ENCODE measurements at regions not wholly inside any gene's neighbourhood (a gene's known extent, or its start where the extent isn't known, plus 50 kb on each side); places are given as distances from the start of the nearest gene placed in this dataset.

- Histone ChIP-seq H3K79me2 (ENCODE audit: low read length) (no peaks in the 10 kb centered on the region), H3K4me2 (ENCODE audit: low read depth, low read length, poor library complexity, severe bottlenecking) (no peak overlapping the region), H3K4me1 (ENCODE audit: low read length) (peaks cover 5% of the 10 kb centered on the region), H3K27ac (ENCODE audit: low read length) (no peak overlapping the region), H3K4me3 (ENCODE audit: low read length) (no peak overlapping the region), H3K9ac (ENCODE audit: low read length) (no peak overlapping the region), H3K36me3 (ENCODE audit: insufficient read depth, low read length) (no peaks in the 10 kb centered on the region), H3K9me3 (ENCODE audit: low read length) (no peaks in the 10 kb centered on the region), H3K9me2 (replicated peaks; ENCODE audit: insufficient read depth, low read length) (no peaks in the 10 kb centered on the region), H2AFZ (ENCODE audit: low read length) (no peak overlapping the region), H3K27me3 (ENCODE audit: low read length) (no peaks in the 10 kb centered on the region), H4K20me1 (ENCODE audit: insufficient read depth, low read depth, low read length) (peaks cover 4% of the 10 kb centered on the region; the same call in 1 of the 2 replicates)
- no peak for DNase-seq
Observed at GRCh38 chr3:56909349-56909748, 107.6 kb upstream of the ARHGEF3 start.

DNA sequence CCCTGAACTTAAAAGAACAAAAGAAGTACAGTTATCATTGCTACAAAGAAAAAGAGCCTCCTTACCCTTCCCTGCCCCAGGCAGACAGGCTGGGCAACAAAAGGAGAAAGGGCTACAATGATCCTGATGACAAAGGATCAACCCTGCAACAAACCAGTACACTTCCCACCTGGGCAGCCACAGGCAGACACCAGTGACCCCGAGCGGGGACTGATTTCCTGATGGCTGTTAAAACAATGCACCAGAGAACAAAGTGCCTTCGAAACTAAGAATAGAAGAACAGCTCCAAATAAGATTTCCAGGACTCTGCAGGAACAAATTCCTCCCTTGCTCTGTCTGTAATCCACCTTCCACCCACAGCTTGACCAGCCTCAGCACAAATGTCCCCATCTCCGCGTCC lies 106.3 kb upstream of the ARHGEF3 start:
- Histone ChIP-seq H3K4me2 (ENCODE audit: low read depth, low read length, poor library complexity, severe bottlenecking) (no peak overlapping the region), H4K20me1 (ENCODE audit: insufficient read depth, low read depth, low read length) (peaks cover 4% of the 10 kb centered on the region; the same call in 1 of the 2 replicates), H3K27me3 (ENCODE audit: low read length) (no peaks in the 10 kb centered on the region), H3K4me3 (ENCODE audit: low read length) (no peak overlapping the region), H3K9me3 (ENCODE audit: low read length) (no peaks in the 10 kb centered on the region), H3K27ac (ENCODE audit: low read length) (no peak overlapping the region), H3K79me2 (ENCODE audit: low read length) (no peaks in the 10 kb centered on the region), H3K36me3 (ENCODE audit: insufficient read depth, low read length) (no peaks in the 10 kb centered on the region), H2AFZ (ENCODE audit: low read length) (no peak overlapping the region), H3K9me2 (replicated peaks; ENCODE audit: insufficient read depth, low read length) (no peaks in the 10 kb centered on the region), H3K4me1 (ENCODE audit: low read length) (peaks cover 9% of the 10 kb centered on the region), H3K9ac (ENCODE audit: low read length) (no peak overlapping the region)
- DNase-seq: no peak

DNA sequence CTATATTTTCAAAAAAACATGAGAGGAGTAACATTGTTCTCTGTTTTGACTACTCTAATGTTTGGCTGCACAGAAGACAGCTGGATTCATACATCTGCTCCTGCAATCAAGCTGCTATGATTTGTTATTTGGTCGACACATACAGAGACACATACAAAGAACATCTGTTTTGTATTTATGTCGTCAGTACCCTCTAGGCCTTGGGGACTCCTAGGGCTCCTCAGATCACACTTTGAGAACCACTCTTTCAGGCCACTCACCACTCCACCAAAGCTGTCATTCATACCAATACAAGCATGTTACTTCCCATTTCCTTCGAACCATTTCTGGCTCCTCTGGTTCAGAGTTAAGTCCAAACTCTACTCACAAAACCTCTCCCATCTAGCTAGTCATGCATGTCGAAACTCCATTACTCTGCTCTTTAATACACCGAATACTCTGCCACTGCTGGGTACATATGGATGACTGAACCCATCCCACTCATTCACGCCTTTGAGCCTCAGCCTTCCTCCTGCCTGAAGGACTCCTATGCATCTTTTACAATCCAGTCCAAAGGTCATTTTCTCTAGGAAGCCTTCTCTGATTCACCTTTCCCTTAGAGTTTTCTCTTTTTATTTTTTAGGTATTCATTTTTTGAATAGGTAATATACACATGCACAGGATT lies 102.9 kb upstream of the ARHGEF3 start:
- Histone ChIP-seq H3K4me3 (ENCODE audit: low read length) (no peak overlapping the region), H3K4me1 (ENCODE audit: low read length) (peaks cover 5% of the 10 kb centered on the region), H3K9me2 (replicated peaks; ENCODE audit: insufficient read depth, low read length) (no peaks in the 10 kb centered on the region), H3K27ac (ENCODE audit: low read length) (no peak overlapping the region), H2AFZ (ENCODE audit: low read length) (no peak overlapping the region), H3K4me2 (ENCODE audit: low read depth, low read length, poor library complexity, severe bottlenecking) (no peak overlapping the region), H3K79me2 (ENCODE audit: low read length) (no peaks in the 10 kb centered on the region), H3K9me3 (ENCODE audit: low read length) (no peaks in the 10 kb centered on the region), H3K36me3 (ENCODE audit: insufficient read depth, low read length) (no peaks in the 10 kb centered on the region), H3K9ac (ENCODE audit: low read length) (no peak overlapping the region), H4K20me1 (ENCODE audit: insufficient read depth, low read depth, low read length) (peaks cover 4% of the 10 kb centered on the region; the same call in 1 of the 2 replicates), H3K27me3 (ENCODE audit: low read length) (no peaks in the 10 kb centered on the region)
- no peak for DNase-seq

- Histone ChIP-seq H3K9me3 (ENCODE audit: low read length) (no peaks in the 10 kb centered on the region), H3K4me2 (ENCODE audit: low read depth, low read length, poor library complexity, severe bottlenecking) (no peak overlapping the region), H3K4me1 (ENCODE audit: low read length) (peaks cover 5% of the 10 kb centered on the region), H3K79me2 (ENCODE audit: low read length) (no peaks in the 10 kb centered on the region), H2AFZ (ENCODE audit: low read length) (no peak overlapping the region), H3K9ac (ENCODE audit: low read length) (no peak overlapping the region), H3K9me2 (replicated peaks; ENCODE audit: insufficient read depth, low read length) (no peaks in the 10 kb centered on the region), H3K27ac (ENCODE audit: low read length) (no peak overlapping the region), H3K4me3 (ENCODE audit: low read length) (no peak overlapping the region), H3K27me3 (ENCODE audit: low read length) (no peaks in the 10 kb centered on the region), H3K36me3 (ENCODE audit: insufficient read depth, low read length) (no peaks in the 10 kb centered on the region), H4K20me1 (ENCODE audit: insufficient read depth, low read depth, low read length) (peaks cover 3% of the 10 kb centered on the region; the same call in 1 of the 2 replicates)
- DNase-seq: no peak
Observed at GRCh38 chr3:56903231-56903782, 101.6 kb upstream of the ARHGEF3 start.

DNA sequence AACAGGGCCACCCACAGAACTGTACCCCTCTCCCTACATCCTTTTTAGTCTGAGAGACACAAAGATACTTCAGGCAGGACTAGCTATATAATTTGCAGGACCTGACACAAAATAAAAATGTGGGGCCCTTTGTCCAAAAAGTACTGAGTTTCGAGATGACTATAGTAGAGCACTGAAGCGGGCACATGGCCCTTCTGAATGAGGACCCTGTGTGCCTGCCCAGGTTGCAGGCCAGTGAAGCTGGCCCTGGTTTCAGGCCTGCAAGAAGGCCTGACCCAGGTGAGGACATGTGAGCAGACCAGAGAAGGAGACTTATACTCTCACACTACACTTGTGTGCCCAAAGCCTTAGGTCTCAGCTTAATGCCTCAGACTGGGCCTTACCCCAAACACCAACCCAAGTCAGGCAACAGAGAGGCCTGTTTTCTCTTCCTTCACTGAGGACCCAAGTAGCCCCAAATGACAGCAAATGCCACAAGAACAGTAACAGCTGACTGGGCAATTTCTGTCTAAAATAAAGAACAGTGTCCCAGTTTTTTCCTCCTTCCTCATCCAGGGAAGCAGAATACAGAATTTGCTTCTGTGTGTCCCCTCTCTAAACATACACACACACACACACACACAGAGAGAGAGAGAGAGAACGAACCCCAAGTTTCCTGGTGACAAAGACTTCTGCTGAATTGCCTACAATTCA lies 100.9 kb upstream of the ARHGEF3 start:
- Histone ChIP-seq H3K27ac (ENCODE audit: low read length) (no peak overlapping the region), H3K4me2 (ENCODE audit: low read depth, low read length, poor library complexity, severe bottlenecking) (no peak overlapping the region), H3K9ac (ENCODE audit: low read length) (no peak overlapping the region), H3K79me2 (ENCODE audit: low read length) (no peaks in the 10 kb centered on the region), H2AFZ (ENCODE audit: low read length) (no peak overlapping the region), H3K9me2 (replicated peaks; ENCODE audit: insufficient read depth, low read length) (no peaks in the 10 kb centered on the region), H3K9me3 (ENCODE audit: low read length) (no peaks in the 10 kb centered on the region), H3K4me1 (ENCODE audit: low read length) (peaks cover 5% of the 10 kb centered on the region), H3K27me3 (ENCODE audit: low read length) (no peaks in the 10 kb centered on the region), H4K20me1 (ENCODE audit: insufficient read depth, low read depth, low read length) (no peaks in the 10 kb centered on the region), H3K36me3 (ENCODE audit: insufficient read depth, low read length) (no peaks in the 10 kb centered on the region), H3K4me3 (ENCODE audit: low read length) (no peak overlapping the region)
- DNase-seq: no peak

GRCh38 chr3:56900801-56901200 lies 99.1 kb upstream of the ARHGEF3 start:
- Histone ChIP-seq H3K4me2 (ENCODE audit: low read depth, low read length, poor library complexity, severe bottlenecking) (no peak overlapping the region), H3K4me1 (ENCODE audit: low read length) (peaks cover 5% of the 10 kb centered on the region), H3K4me3 (ENCODE audit: low read length) (no peak overlapping the region), H4K20me1 (ENCODE audit: insufficient read depth, low read depth, low read length) (no peaks in the 10 kb centered on the region), H3K27me3 (ENCODE audit: low read length) (no peaks in the 10 kb centered on the region), H3K9me3 (ENCODE audit: low read length) (no peaks in the 10 kb centered on the region), H3K9ac (ENCODE audit: low read length) (no peak overlapping the region), H2AFZ (ENCODE audit: low read length) (no peak overlapping the region), H3K79me2 (ENCODE audit: low read length) (no peaks in the 10 kb centered on the region), H3K9me2 (replicated peaks; ENCODE audit: insufficient read depth, low read length) (no peaks in the 10 kb centered on the region), H3K27ac (ENCODE audit: low read length) (no peak overlapping the region), H3K36me3 (ENCODE audit: insufficient read depth, low read length) (no peaks in the 10 kb centered on the region)
- DNase-seq: no peak

GRCh38 chr3:56899851-56900250 lies 98.1 kb upstream of the ARHGEF3 start:
- Histone ChIP-seq H3K36me3 (ENCODE audit: insufficient read depth, low read length) (no peaks in the 10 kb centered on the region), H3K9me3 (ENCODE audit: low read length) (no peaks in the 10 kb centered on the region), H3K27me3 (ENCODE audit: low read length) (no peaks in the 10 kb centered on the region), H3K27ac (ENCODE audit: low read length) (no peak overlapping the region), H3K4me1 (ENCODE audit: low read length) (peaks cover 5% of the 10 kb centered on the region), H3K9ac (ENCODE audit: low read length) (no peak overlapping the region), H3K4me2 (ENCODE audit: low read depth, low read length, poor library complexity, severe bottlenecking) (no peak overlapping the region), H3K9me2 (replicated peaks; ENCODE audit: insufficient read depth, low read length) (no peaks in the 10 kb centered on the region), H3K79me2 (ENCODE audit: low read length) (no peaks in the 10 kb centered on the region), H2AFZ (ENCODE audit: low read length) (no peak overlapping the region), H4K20me1 (ENCODE audit: insufficient read depth, low read depth, low read length) (no peaks in the 10 kb centered on the region), H3K4me3 (ENCODE audit: low read length) (no peak overlapping the region)
- no peak for DNase-seq

GRCh38 chr3:56899078-56899477 lies 97.3 kb upstream of the ARHGEF3 start:
- no peaks in the 10 kb centered on the region for H3K36me3 ChIP-seq (ENCODE audit: insufficient read depth, low read length)
- no peak overlapping the region for H2AFZ ChIP-seq (ENCODE audit: low read length)
- H3K9me2 ChIP-seq (replicated peaks; ENCODE audit: insufficient read depth, low read length): no peaks in the 10 kb centered on the region
- H3K4me3 ChIP-seq (ENCODE audit: low read length): no peak overlapping the region
- no peak overlapping the region for H3K27ac ChIP-seq (ENCODE audit: low read length)
- no peaks in the 10 kb centered on the region for H3K79me2 ChIP-seq (ENCODE audit: low read length)
- peaks cover 5% of the 10 kb centered on the region for H3K4me1 ChIP-seq (ENCODE audit: low read length)
- H3K9ac ChIP-seq (ENCODE audit: low read length): no peak overlapping the region
- no peak for DNase-seq
- no peaks in the 10 kb centered on the region for H4K20me1 ChIP-seq (ENCODE audit: insufficient read depth, low read depth, low read length)
- H3K9me3 ChIP-seq (ENCODE audit: low read length): no peaks in the 10 kb centered on the region
- H3K27me3 ChIP-seq (ENCODE audit: low read length): no peaks in the 10 kb centered on the region
- H3K4me2 ChIP-seq (ENCODE audit: low read depth, low read length, poor library complexity, severe bottlenecking): no peak overlapping the region
